ENCODE measurements at regions not wholly inside any gene's neighbourhood (a gene's known extent, or its start where the extent isn't known, plus 50 kb on each side); places are given as distances from the start of the nearest gene placed in this dataset.

DNA sequence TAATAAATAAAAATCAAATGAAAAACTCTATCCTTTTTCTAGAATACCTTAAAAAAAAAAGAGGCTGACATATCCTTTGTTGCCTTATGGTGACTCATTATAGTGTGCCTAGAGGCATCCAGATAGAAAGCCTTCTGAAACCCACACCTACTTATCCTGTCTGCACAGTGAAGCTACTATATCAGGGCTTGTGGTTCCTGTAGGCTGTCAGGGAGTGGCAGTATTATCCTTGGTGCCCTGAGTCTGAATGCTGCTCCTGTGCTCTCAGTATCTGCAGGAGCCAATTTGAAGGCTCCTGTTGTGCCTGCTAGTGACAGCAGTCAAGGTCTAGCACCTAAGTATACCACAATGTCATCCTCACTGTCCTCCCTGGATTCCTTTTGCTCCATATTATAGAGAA is 168.4 kb upstream of the AVPR1A start:
- TF ChIP-seq, protein P1, sequence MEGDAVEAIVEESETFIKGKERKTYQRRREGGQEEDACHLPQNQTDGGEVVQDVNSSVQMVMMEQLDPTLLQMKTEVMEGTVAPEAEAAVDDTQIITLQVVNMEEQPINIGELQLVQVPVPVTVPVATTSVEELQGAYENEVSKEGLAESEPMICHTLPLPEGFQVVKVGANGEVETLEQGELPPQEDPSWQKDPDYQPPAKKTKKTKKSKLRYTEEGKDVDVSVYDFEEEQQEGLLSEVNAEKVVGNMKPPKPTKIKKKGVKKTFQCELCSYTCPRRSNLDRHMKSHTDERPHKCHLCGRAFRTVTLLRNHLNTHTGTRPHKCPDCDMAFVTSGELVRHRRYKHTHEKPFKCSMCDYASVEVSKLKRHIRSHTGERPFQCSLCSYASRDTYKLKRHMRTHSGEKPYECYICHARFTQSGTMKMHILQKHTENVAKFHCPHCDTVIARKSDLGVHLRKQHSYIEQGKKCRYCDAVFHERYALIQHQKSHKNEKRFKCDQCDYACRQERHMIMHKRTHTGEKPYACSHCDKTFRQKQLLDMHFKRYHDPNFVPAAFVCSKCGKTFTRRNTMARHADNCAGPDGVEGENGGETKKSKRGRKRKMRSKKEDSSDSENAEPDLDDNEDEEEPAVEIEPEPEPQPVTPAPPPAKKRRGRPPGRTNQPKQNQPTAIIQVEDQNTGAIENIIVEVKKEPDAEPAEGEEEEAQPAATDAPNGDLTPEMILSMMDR (IDR thresholded peaks at IDR 0.05), result no peak
- no peak for TF ChIP-seq EP300 (IDR thresholded peaks at IDR 0.05)
- no peak for TF ChIP-seq POLR2A (IDR thresholded peaks at IDR 0.05)
